IPS DF 19.7 (cell line): ENCODE measurements at regions not wholly inside any gene's neighbourhood (a gene's known extent, or its start where the extent isn't known, plus 50 kb on each side); places are given as distances from the start of the nearest gene placed in this dataset.

Experiments used
- DNase-seq: peaks from one replicate; pipeline ENCODE4 v3.0.0-alpha.2; 2013; ENCODE audit warnings: low read depth, low spot score

GRCh38 chr6:14693301-14694192 is 552.3 kb upstream of the JARID2 start:
- DNase-seq, result no peak

DNA sequence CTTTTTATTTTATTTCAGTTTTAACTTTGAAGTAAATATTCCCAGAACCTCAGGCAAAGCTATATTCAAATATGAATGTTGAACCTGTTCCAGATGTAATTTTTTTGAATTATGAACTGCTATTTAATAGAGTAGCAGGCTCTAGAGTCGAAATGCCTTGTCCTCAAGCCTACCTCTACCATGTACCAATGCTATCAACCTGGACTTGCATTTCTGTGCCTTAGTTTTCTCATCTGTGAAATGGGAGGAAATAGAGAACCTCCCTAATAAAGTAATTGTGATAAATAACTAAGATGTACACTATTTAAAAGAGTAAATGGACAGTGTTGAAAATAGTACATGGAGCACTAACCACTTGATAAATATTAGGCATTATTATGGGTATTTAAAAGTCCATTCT is 551.6 kb upstream of the JARID2 start:
- no peak for DNase-seq

DNA sequence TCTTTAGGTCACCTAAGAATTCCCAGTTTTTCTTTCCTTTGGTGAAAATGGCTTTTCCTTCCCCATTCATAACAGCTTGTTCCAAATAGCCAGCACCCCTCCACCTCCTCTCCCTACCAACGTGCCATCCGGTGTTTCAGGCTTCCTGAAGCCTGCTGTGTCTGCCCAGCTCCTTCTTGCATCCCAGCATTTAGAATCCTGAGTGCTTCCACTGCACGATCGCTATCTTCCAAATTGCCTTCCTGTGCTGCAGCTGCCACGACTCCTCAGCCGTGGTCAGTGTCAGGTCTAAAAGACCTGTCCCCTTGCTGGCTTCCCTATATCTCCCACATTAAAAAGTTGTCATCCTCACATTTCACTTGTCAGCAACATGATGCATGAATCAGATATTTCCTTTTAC is 550.3 kb upstream of the JARID2 start:
- DNase-seq, result no peak

DNA sequence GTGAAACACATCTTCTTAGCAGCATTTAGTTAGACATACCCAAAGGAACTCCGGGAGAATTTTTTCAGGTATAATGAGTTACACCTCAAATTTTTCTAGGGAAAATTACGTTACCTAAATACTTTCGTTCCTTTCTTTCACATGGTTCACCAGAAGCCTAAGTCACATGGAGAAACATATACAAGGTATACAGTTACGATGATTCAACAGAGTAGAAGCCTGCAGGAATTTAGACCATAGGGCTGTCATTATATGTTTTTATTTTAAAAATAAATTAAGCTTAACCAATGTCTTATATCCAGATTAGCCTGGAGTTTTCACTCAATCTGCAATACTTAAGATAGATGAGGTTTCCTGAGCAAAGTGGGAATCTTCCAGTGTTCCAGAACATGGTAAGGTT is 549.5 kb upstream of the JARID2 start:
- DNase-seq, result no peak

DNA sequence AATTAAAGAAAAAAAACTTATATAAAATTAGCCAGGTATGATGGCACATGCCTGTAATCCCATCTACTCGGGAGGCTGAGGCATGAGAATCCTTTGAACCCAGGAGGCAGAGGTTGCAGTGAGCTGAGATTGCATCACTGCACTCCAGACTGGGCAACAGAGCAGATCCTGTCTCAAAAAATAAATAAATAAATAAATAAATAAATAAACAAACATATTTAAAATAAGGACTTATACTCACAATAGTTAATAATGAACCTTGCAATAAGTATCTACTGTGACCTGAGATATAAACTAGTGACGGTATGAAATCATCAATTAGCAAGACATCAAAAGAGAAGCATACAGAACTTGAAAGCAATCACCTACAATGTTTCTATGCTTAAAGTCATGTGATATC is 548.4 kb upstream of the JARID2 start:
- DNase-seq, result no peak

DNA sequence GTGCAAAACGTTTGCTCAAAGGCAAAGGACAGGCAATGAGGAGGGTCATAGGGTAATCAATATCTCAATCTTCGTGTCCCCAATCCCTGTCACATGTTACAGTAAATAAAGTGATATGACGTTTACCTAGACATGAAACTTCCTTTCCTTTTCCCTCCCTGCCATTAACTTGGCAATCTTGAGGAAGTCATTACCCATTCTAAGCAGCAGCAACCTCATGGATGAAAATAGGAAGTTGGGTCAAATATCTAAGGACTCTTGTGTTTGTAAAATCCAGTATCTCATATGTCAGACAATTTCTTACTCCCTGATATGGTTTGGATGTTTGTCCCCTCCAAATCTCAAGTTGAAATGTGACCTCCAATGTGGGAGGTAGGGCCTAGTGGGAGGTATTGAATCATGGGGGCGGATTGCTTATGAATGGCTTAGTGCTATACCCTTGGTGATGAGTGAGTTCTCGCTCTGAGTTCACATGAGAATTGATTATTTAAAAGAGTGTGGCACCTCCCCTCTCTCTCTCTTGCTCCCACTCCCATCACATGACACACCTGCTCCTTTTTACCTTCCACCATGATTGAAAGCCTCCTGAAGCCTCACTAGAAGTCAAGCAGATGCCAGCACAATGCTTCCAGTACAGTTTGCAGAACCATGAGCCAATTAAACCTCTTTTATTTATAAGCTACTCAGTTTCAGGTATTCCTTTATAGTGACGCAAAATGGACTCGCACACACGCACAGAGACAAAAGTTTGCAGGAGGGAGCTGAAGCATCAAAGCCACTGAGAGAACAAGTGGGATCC is 545.9 kb upstream of the JARID2 start:
- no peak for DNase-seq

DNA sequence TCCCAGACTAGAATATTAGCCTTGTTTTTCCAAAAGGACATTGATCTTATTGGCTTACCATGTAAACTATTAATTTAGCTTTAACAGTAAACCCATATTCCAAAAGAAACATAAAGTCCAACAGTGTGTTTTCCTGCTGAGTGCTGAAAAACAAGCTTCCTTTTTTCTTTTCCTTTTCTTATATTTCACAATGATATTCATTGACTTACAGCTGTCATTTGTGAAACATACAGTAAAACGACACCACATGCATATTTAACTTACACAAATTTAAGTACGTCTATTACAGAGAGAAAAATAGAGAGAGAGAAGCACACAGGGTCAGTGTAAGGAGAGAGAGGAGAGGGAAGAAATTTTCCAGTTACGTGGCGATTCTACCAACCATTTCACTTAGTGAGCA is 543.9 kb upstream of the JARID2 start:
- no peak for DNase-seq

DNA sequence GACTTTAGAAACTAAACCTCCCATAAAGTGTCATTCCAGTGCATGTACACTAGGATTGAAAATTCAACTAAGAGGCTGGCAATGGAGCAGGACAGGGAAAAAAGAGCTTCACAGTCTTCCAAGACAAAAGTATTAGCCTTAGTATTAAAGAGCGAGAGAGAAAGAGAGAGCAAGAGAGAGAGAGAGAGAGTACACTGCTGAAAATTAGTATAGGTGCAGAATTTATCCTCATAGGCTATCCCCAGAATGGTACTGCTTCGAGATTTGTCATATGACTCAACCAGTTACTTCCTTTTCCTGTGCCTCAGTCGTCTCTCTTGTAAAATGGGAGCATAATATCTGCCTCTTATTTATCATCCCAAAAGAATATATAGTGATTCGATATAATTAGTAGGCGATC is 543.2 kb upstream of the JARID2 start:
- DNase-seq, result no peak

DNA sequence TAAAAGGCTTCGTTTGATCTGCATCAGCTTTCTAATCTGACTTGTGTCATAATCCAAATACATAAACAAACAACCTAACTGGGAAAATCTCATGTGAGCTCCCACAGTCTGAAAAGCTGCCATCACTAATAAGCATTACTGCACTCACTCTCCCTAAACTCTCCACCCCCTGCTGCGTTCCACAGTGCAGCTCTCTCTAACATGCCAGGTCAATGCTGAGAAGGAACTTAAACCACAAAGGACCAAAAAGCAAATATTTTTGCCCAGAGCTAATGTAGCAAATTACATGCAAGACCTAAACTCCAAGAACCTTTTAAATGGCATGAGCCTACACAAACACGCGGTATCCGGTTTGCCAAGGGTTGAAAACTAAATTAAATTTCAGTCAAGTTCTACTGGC is 542.3 kb upstream of the JARID2 start:
- no peak for DNase-seq

- no peak for DNase-seq
These were observed 541.2 kb upstream of the JARID2 start for GRCh38 chr6:14704383-14705271.

DNA sequence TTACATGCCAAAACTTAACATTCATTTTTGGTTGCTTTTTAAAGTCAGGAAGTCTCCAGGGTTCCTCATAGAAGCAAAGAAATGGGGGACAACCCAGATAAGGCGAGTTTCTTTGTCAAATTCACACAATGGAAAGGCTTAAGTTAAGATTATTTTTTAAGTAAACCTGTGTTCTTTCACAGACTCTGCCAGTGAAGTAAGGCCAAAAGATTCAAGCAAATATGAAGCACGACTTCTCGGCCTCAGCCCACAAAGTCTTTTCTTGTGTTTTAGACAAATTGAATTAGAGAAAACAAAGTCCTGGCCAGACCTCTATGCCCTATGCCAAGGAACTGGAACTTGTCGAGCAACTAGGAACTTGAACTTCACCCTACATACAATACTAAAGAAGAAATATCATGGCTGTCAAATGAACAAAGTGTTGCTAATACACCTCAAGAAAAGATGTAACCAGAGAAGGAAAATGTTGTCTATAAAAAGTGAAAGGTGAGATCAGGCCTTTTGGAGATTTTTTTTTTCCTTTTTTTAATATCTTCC is 540.0 kb upstream of the JARID2 start:
- no peak for DNase-seq

DNA sequence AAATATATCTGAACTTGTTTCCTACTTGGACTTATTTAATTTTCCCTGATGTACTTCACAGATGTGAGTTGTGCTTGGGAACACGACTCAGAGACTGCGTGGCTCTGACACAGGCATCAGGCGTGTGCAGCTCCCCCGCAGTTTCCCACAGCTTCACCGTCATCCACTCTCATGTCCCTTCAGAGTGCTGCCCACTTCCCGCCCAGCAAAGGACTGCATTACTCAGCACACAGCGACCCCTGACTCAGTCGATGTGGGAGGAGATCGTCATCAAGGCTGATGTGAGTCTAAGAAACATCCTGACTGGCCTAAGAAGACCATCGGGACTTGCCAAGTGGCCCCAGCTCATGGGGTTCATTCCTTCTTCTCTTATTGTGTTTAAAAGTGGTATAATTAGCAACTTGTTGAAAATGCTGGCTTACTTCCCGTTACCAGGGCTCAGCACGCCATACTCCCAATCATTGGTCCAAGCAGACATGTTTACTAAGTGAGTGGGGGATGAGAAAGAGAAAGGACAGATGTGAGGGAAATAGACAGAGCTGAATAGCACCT is 539.4 kb upstream of the JARID2 start:
- DNase-seq, result no peak

- no peak for DNase-seq
These were observed 538.6 kb upstream of the JARID2 start for GRCh38 chr6:14707276-14707675.

GRCh38 chr6:14707971-14708465 is 537.9 kb upstream of the JARID2 start:
- no peak for DNase-seq

- DNase-seq, result no peak
These were observed 536.7 kb upstream of the JARID2 start for GRCh38 chr6:14709066-14709670.

DNA sequence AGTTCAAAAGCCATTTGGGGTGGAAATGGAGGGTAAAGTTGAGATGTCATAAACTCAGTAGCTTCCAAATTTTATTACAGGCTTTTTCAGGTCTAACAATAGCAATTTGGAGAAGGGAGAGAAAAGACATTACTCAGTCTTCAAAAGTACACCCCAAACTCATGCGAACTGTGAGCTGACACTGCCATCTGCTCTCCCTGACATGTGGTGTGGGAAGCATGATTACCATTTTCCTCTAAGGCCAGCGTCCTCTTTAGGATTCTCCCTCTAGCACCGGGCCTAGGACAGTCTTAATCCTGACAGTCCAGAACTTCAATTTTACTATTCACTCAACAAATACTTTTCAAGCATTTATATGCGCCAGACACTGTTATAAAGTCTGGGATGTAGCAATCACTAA is 536.0 kb upstream of the JARID2 start:
- DNase-seq, result no peak

DNA sequence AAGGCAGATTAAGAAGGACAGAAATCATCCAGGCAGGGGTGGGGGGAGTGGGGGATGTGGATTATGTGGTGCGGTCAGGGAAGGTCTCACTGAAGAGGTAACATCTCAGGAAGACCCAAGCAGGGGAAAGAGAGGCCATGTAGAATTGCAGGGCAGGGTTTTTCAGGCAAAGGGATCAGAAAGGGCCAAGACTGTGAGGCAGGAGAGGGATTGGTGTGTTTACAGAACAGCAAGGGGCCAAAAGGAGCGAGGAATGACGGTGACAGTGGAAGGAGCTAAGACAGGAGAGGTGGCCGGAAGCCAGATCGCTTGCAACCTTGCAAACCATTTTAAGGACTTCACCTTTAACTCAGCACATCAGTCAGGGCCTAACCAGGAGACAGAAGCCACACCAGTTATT is 535.4 kb upstream of the JARID2 start:
- no peak for DNase-seq

DNA sequence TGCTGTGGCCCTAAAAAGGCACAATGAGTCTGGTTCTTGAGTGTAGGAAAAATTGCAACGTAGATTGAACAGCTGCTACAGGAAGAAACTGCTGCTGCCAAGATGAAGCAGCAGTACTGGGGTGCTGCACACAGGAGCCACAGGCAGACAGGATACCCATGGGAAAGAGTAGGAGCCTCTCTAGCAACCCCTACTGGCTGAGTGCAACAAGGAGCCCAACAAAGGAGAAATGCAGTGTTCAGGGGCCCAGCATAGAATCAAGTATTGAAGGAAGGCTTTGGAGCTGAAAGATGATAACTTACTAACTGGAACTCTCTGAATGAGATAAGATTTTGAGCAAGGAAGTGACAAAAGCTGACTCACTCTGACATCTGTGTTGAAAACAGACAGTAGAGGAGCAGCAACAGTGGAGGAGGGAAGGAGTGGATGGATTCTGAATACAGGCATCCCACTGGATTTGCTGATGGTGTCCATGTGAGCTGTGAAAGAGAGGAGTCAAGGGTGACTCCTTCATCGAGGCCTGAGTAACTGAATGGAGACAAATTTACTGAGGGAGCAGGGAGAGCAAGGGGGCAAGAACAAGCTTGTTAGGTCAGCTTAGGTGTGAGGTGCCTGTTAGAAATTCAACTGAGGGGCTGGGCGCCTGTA is 534.7 kb upstream of the JARID2 start:
- DNase-seq, result no peak

- no peak for DNase-seq
These were observed 534.0 kb upstream of the JARID2 start for GRCh38 chr6:14711704-14712379.
